Upper lobe of right lung (tissue), 1 donor: ENCODE measurements at regions not wholly inside any gene's neighbourhood (a gene's known extent, or its start where the extent isn't known, plus 50 kb on each side); places are given as distances from the start of the nearest gene placed in this dataset.

ENCODE experiments used
- ATAC-seq: fragments of 200-7000 bp; cut with Tn5 transposase; one replicate; pipeline ENCODE4 v1.9.1; 2020; ENCODE audit warnings: mild to moderate bottlenecking, moderate library complexity
- DNase-seq: peaks from one replicate; pipeline ENCODE4 v3.0.0-alpha.2; 2020
- H3K27ac ChIP-seq: fragments of 200-600 bp; one replicate; pipeline ENCODE4 v1.8.0; 2022
- H3K27me3 ChIP-seq: fragments of 200-600 bp; one replicate; pipeline ENCODE4 v1.8.0; 2022; ENCODE audit warnings: mild to moderate bottlenecking
- H3K36me3 ChIP-seq: fragments of 200-600 bp; one replicate; pipeline ENCODE4 v1.8.0; 2022
- H3K4me1 ChIP-seq: fragments of 200-600 bp; one replicate; pipeline ENCODE4 v1.8.0; 2022
- H3K4me3 ChIP-seq: fragments of 200-600 bp; one replicate; pipeline ENCODE4 v1.8.0; 2022; ENCODE audit warnings: mild to moderate bottlenecking
- H3K9me3 ChIP-seq: fragments of 200-600 bp; one replicate; pipeline ENCODE4 v1.8.0; 2022
- CTCF ChIP-seq: fragments of 200-600 bp; IDR thresholded peaks from one replicate; pipeline ENCODE4 v1.8.0; 2022; ENCODE audit warnings: antibody characterized with exemption
- intact Hi-C: fragments of 100-400 bp; cut with DNase I; formaldehyde crosslinking; loops from one replicate; pipeline ENCODE4 v1.11.0; 2022
- donor health status: DM: no; HTN: yes; CAD: no; lungs with severe emphysema.

GRCh38 chr13:63882052-63882451 is 2466.4 kb upstream of the PCDH20 start:
- no peak overlapping the region for H3K4me3 ChIP-seq
- no peaks in the 10 kb centered on the region for H3K4me1 ChIP-seq
- intact Hi-C loops, result no loop called here
- no peak for TF ChIP-seq CTCF
- no peaks in the 10 kb centered on the region for H3K27me3 ChIP-seq
- no peak for ATAC-seq
- no peak overlapping the region for H3K27ac ChIP-seq
- no peak for DNase-seq
- no peaks in the 10 kb centered on the region for H3K36me3 ChIP-seq
- no peaks in the 10 kb centered on the region for H3K9me3 ChIP-seq

GRCh38 chr13:63880705-63881104 is 2465.1 kb upstream of the PCDH20 start:
- intact Hi-C loops, result no loop called here
- no peaks in the 10 kb centered on the region for H3K4me1 ChIP-seq
- no peak overlapping the region for H3K4me3 ChIP-seq
- H3K36me3 ChIP-seq, result no peaks in the 10 kb centered on the region
- H3K9me3 ChIP-seq, result no peaks in the 10 kb centered on the region
- no peak for ATAC-seq
- H3K27me3 ChIP-seq, result no peaks in the 10 kb centered on the region
- H3K27ac ChIP-seq, result no peak overlapping the region
- DNase-seq, result no peak
- no peak for TF ChIP-seq CTCF

- H3K4me1 ChIP-seq, result no peaks in the 10 kb centered on the region
- no peak for TF ChIP-seq CTCF
- H3K27me3 ChIP-seq, result no peaks in the 10 kb centered on the region
- intact Hi-C loops, result no loop called here
- no peak overlapping the region for H3K4me3 ChIP-seq
- no peak overlapping the region for H3K27ac ChIP-seq
- no peak for DNase-seq
- ATAC-seq, result no peak
- no peaks in the 10 kb centered on the region for H3K9me3 ChIP-seq
- no peaks in the 10 kb centered on the region for H3K36me3 ChIP-seq
Observed at GRCh38 chr13:63873936-63874335, 2458.3 kb upstream of the PCDH20 start.

GRCh38 chr13:63864171-63864902 is 2448.7 kb upstream of the PCDH20 start:
- intact Hi-C loops, result no loop called here
- no peak for TF ChIP-seq CTCF
- DNase-seq (no peak), ATAC-seq (no peak)
- Histone ChIP-seq H3K27me3 (no peaks in the 10 kb centered on the region), H3K27ac (no peak overlapping the region), H3K4me3 (no peak overlapping the region), H3K36me3 (no peaks in the 10 kb centered on the region), H3K4me1 (no peaks in the 10 kb centered on the region), H3K9me3 (no peaks in the 10 kb centered on the region)

GRCh38 chr13:63855457-63856118 is 2439.9 kb upstream of the PCDH20 start:
- Histone ChIP-seq H3K27ac (no peak overlapping the region), H3K4me1 (no peaks in the 10 kb centered on the region), H3K36me3 (no peaks in the 10 kb centered on the region), H3K4me3 (no peak overlapping the region), H3K9me3 (no peaks in the 10 kb centered on the region), H3K27me3 (no peaks in the 10 kb centered on the region)
- no peak for TF ChIP-seq CTCF
- intact Hi-C loops, result no loop called here
- ATAC-seq (no peak), DNase-seq (no peak)
